ENCODE measurements at regions not wholly inside any gene's neighbourhood (a gene's known extent, or its start where the extent isn't known, plus 50 kb on each side); places are given as distances from the start of the nearest gene placed in this dataset.

- Histone ChIP-seq H3K4me1 (peaks cover 0 to 4% (median 0%) of the 10 kb centered on the region in 9 donors), H3K27ac (no peak overlapping the region), H3K27me3 (no peaks in the 10 kb centered on the region), H3K9me3 (no peaks in the 10 kb centered on the region), H3K36me3 (no peaks in the 10 kb centered on the region), H3K4me3 (no peak overlapping the region)
- WGBS, 2 donors = 56 to 70% methylated on average over 4 of the region's 4 CpGs
- intact Hi-C loops (cut with DNase I) = no loop called here
- no peak for TF ChIP-seq CTCF (IDR thresholded peaks at IDR 0.05)
- ATAC-seq (peak in 2 of 8 donors; percentile 32 to 53), DNase-seq (no peak)
These were observed 219.8 kb upstream of the GLI3 start for GRCh38 chr7:42456756-42457276.

GRCh38 chr7:42456267-42456666, 219.3 kb upstream of the GLI3 start:
- no peaks in the 10 kb centered on the region for H3K9me3 ChIP-seq
- 81 to 90% methylated on average over 6 of the region's 6 CpGs for WGBS, 2 donors
- DNase-seq = no peak
- no peaks in the 10 kb centered on the region for H3K36me3 ChIP-seq
- no peak for ATAC-seq
- no peak overlapping the region for H3K27ac ChIP-seq
- no peak for TF ChIP-seq CTCF (IDR thresholded peaks at IDR 0.05)
- H3K4me1 ChIP-seq = peaks cover 0 to 4% (median 0%) of the 10 kb centered on the region in 9 donors
- H3K27me3 ChIP-seq = no peaks in the 10 kb centered on the region
- intact Hi-C loops (cut with DNase I) = no loop called here
- no peak overlapping the region for H3K4me3 ChIP-seq

GRCh38 chr7:42453931-42454361, 216.9 kb upstream of the GLI3 start:
- Histone ChIP-seq H3K27ac (no peak overlapping the region), H3K27me3 (no peaks in the 10 kb centered on the region), H3K36me3 (no peaks in the 10 kb centered on the region), H3K9me3 (no peaks in the 10 kb centered on the region), H3K4me1 (peaks cover 0 to 4% (median 0%) of the 10 kb centered on the region in 9 donors), H3K4me3 (no peak overlapping the region)
- no peak for TF ChIP-seq CTCF (IDR thresholded peaks at IDR 0.05)
- ATAC-seq = no peak
- DNase-seq = no peak
- WGBS, 2 donors = 70 to 79% methylated on average over 9 of the region's 9 CpGs
- intact Hi-C loops (cut with DNase I) = no loop called here

- Histone ChIP-seq H3K27me3 (peaks cover 0 to 4% (median 0%) of the 10 kb centered on the region in 7 donors), H3K9me3 (no peaks in the 10 kb centered on the region), H3K36me3 (no peaks in the 10 kb centered on the region), H3K27ac (no peak overlapping the region), H3K4me3 (no peak overlapping the region), H3K4me1 (peaks cover 0 to 4% (median 0%) of the 10 kb centered on the region in 9 donors)
- no peak for TF ChIP-seq CTCF (IDR thresholded peaks at IDR 0.05)
- 82 to 92% methylated on average over 4 of the region's 4 CpGs for WGBS, 2 donors
- ATAC-seq (no peak), DNase-seq (no peak)
- intact Hi-C loops (cut with DNase I) = no loop called here
These were observed 215.3 kb upstream of the GLI3 start for GRCh38 chr7:42452356-42452755.

Measured in heart right ventricle (tissue), 16 donors.